ENCODE measurements at regions not wholly inside any gene's neighbourhood (a gene's known extent, or its start where the extent isn't known, plus 50 kb on each side); places are given as distances from the start of the nearest gene placed in this dataset.

DNA sequence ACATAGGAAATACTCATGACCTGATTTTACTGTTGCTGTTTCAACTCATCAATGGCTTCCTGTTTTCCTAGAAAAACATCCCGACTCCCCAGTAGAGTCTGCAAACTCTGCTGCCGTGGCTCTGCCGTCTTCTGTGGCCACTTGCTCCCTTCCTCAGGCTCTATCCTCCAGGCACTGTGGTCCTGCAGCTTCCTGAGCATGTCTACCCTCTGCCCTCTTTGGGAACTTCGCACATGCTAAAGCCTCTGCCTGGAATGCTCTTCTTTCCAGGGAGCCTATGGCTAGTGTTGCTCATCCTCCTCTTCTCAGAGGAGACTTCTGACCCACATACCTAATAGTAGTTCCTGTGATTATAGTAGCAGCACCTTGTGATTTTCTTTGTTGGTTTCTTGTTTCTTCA, 256.9 kb downstream of the MAN2A1 start:
- no peak for TF ChIP-seq POLR2A (IDR thresholded peaks at IDR 0.05)
- TF ChIP-seq, protein P1, sequence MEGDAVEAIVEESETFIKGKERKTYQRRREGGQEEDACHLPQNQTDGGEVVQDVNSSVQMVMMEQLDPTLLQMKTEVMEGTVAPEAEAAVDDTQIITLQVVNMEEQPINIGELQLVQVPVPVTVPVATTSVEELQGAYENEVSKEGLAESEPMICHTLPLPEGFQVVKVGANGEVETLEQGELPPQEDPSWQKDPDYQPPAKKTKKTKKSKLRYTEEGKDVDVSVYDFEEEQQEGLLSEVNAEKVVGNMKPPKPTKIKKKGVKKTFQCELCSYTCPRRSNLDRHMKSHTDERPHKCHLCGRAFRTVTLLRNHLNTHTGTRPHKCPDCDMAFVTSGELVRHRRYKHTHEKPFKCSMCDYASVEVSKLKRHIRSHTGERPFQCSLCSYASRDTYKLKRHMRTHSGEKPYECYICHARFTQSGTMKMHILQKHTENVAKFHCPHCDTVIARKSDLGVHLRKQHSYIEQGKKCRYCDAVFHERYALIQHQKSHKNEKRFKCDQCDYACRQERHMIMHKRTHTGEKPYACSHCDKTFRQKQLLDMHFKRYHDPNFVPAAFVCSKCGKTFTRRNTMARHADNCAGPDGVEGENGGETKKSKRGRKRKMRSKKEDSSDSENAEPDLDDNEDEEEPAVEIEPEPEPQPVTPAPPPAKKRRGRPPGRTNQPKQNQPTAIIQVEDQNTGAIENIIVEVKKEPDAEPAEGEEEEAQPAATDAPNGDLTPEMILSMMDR (IDR thresholded peaks at IDR 0.05) = no peak

All from testis (tissue), 2 donors.